DMS153 (cell line): ENCODE measurements at regions not wholly inside any gene's neighbourhood (a gene's known extent, or its start where the extent isn't known, plus 50 kb on each side); places are given as distances from the start of the nearest gene placed in this dataset.

Experiments
- DNase-seq: peaks from one replicate; lab custom pipeline; 2025; lab: John Stamatoyannopoulos, UW

DNA sequence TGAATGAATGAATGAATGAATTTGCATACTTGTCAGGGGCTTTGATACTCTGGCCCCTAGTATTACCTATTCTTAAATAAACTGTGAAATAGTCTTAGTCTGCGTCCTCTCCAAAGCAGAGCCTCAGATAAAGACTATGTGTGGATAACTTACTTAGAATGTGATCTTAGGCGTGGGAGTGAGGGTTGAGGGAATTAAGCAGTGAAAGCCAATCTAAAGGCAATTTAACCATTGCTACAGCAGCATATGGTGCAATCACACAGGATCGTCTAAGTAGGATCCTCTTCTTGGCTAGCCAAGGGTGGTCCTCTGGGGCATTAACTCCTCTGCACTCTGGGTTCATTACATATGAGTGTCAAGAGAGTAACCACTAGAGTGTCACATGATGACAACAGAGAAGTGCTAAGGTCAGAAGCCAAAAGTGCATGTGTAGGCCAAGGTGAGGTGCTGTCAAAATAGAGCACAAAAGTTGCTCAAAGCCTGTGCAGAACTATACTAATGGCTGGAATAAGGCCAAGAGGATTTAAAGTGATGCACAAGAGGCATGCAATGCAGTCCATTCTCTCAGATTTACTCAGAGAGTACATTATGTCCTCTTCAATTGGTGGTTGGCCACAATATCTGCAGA lies 274.4 kb upstream of the SEMA6A start:
- DNase-seq, result no peak

DNA sequence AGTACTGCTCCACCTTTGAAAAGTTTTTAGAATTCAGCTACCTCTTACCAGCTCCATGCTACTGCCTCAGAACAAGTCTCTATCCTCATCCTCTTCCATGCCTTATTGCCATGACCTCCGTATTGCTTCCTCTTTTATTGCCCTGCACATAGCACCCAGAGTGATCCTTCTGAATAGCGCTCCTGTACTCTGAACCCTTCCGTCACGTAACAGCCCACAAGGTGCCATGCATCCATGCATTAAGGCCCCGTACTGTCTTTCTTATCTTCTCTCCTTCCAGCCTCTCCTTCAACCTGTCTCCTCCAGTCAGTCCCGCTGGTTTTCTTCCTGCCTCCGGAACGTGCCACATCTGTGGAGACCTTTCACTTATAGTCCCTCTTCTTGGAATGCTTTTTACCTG lies 273.3 kb upstream of the SEMA6A start:
- DNase-seq, result no peak

DNA sequence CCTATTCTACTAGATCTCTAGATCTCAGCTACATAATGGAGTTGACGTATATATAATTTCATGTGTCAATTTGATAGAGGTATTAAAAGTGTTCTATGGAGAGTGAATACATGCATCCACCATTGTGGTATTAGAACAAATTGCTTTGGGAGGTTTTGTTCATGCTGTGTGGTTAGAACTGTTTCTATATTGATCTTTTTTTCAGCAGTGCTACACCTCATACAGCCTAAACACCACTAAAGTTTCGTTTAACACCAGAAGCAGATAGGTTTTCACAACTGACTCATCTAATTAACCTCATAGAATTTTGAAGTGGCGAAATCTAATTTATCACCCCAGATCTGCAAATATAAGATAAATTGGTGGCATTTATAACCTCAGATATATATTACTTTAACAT lies 269.4 kb upstream of the SEMA6A start:
- DNase-seq, result no peak

DNA sequence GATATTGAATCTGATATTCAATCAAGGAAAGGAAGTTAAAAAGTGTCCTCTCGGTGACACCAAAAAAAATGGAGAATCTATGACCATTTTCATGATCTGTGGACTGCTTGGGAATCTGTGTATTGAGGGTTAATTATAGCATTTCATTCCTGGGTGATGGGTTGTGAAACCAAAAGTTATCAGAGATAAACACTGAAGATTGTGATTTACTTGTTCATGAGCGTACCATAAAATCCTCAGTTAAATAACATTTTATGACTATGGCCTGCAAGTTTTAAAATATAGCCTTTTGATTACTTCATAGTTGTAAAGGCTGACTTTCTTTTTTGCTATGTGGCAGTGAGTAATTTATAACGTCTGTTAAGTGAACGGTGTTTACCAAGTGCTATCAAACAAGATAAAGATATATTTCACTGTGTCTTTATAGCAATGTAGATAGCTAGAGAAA lies 267.9 kb upstream of the SEMA6A start:
- no peak for DNase-seq

DNA sequence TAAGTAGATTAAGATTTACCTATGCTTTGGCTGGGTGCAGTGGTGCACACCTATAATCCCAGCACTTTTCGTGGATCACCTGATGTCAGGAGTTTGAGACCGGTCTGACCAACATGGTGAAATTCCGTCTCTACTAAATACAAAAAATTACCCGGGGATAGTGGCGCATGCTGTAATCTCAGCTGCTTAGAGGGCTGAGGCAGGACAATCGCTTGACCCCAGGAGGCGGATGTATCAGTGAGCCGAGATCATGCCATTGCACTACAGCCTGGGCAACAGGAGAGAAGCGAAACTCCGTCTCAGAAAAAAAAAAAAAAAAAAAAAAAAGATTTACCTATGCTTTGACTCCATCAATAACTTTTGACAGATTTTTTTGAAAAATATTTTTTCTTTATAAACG lies 267.1 kb upstream of the SEMA6A start:
- no peak for DNase-seq

DNA sequence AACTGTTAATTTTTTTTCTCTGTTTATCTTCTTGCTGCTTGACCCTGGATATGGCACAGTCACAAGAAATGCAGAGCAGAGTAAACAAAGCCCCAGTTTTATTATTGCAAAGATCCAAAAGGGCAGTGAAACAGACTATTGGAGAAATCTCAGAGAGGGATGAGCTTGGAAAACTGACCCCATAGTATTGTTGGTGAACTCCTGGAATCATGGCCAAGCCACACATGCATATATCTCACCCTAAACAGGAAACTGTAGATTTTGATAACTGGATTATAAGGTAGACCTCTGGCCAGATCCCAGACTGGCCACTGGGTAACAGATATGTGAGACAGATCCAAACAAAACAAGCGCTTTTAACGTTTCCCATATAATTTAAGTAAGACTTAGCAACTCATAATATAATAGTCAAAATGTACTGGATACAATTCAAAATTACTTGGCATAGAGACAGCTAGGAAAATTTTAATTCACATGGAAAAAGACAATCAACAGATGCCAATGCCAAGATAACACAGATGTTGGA lies 263.5 kb upstream of the SEMA6A start:
- DNase-seq, result no peak

DNA sequence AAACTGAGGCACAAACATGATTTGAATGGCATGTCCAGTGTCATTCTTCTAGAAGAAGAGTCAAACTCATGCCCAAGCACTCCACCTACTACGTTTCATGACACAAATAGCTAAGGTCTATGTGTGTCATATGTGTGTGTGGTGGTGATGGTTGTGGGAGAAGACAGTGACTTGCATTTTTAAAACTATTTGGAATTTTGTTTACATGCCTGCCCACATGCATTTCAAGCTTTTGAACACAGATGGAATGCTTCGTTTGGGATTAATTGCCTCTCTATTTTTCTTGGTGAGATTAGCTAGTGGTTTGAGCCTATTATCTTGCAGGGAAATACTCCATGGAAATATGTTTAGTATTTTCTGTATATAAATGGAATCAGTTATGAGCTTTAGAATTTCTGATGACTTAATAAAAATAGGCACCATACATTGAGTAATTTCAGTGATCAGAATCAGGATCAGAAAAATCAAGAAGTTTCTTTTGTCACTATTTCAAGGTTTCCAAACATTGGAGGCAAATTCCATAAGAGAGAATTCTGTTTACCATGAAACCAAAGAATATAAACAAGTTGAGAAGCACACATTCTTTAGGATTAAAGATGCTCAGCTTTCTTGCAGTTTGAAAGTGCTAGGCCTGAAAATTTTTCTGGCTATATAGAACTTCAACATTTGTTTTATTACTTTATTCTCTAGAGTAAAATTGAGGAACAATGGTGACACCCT lies 260.3 kb upstream of the SEMA6A start:
- no peak for DNase-seq

DNA sequence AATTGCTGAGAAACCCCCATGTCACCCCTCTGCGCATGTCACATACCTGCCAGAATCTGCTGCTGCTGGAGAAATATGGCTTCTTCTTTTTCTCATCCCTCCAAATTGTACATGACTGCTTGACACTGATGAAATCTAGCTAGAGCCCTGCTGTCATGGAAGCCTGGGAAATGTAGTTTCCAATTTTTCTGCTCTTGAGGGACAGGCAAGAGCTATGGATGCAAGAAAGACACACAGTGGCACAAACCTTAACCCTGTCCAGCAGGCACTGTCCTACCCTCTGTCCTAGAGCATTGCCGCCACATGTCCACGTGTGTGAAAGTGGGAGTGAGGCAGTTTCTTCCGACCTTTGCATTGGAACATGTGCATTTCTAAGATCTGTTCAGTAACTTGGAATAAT lies 255.5 kb upstream of the SEMA6A start:
- DNase-seq, result no peak

DNA sequence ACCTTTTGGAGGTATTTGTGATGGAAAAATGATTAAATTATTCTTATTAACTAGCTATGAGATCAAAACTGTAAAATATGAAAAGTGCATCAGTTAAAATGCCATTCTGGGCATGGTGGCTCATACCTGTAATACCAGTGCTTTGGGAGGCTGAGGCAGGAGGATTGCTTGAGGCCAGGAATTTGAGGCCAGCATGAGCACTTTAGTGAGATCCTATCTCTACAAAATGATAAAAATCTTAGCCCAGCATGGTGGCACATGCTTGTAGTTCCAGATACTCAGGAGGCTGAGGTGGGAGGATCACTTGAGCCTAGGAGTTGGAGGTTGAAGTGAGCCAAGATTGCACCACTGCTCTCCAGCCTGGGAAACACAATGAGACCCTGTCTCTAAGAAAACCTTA lies 252.5 kb upstream of the SEMA6A start:
- no peak for DNase-seq

DNA sequence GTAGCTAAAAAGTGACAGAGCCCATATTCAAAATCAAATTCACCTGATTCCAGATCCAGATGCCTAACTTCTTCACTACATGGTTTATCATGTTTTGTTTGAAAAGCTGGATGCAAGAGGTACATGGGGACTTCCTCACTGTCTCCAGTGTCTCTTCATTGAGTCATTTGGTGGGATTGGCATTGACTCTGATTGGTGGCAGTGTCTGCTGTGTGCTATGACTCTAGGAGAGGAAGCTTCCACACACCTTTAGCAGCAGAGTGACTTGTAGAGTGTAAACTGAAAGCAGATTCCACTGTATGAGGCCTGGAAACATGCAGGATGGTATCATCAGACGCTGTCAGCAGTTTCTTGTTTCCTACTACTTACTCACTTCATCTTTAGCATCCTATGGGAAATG lies 250.9 kb upstream of the SEMA6A start:
- DNase-seq, result no peak

DNA sequence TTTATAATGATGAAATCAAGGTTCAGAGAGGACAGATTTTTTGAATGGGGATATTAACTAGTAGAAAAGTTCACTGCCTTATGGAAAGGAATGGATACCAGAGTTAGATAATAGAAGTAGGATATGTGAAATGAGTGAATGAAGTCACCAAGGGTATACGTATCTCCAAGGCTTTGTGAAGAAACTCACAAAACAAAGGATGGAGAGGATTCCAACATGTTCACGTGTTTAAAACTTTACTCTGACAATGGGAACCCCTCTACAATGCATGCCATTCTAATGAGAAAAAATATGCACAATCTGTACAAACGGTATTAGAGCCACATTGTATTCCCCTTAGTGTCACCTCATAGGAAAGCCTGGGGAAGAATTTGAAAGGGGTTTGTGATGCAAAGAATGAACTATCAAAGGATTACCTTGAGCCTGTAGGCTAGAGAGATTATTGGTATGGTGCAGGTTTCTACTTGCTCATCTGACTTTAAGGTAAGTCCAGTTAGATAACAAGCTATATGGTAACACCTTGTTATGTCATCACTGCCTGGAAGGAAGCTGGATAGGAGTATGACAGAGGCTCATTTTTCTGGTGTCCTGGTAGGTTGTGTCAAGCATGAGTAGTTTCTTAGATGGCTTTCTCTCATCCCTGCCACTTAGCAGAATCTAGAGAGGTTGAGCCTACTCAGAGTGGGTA lies 250.3 kb upstream of the SEMA6A start:
- no peak for DNase-seq

DNA sequence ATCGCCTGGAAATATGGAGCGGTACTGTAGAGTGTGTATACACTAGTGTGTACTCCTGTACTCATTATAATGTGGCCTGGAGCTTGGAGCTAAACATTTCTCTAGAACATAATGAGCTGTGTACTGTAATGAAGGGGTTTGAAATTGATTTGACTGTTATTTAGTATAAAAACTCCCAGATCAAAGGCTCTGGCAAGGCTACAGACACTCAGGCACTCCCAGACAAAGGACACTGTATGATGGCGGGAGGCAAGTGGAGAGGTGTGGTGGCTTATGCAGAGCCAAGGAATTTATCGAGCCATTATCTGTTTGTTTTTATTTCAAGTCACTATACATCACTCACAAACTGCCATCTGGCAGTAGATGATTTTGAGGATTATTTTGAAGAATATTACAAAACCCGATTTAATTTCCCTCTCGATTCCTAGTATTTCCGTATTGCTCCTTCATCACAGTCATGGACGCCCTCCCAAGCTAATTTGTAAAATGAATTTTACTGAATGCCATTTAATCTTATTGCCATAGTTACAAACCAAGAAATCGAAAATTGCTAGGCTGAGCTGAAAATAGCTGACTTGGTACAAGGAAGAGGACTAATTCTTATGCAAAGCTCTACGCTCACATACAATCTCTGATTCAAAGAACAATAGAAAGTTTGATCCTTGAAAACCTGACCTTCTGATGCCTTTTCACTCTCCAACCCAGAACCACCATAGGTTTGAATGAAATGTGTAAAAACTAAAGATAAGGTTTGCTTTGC lies 240.2 kb upstream of the SEMA6A start:
- DNase-seq, result no peak

DNA sequence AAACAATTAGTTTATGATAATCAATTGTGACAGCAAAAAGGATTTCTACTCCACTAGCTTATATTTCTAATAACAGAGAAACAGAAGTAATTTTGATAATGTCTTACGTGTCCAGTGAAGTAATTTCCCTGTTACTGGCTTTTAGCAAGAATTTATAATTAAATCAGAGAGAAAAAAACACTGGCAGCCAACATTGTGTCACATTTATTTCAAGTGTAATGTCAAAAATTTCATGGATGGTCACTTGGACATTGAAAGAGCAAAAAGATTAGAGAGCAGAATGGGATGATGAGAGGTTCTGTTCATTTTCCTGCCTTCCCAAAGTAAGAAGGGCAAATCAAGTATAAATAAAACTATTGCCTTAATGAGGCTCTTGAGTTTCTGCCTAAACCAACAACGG lies 239.3 kb upstream of the SEMA6A start:
- no peak for DNase-seq

DNA sequence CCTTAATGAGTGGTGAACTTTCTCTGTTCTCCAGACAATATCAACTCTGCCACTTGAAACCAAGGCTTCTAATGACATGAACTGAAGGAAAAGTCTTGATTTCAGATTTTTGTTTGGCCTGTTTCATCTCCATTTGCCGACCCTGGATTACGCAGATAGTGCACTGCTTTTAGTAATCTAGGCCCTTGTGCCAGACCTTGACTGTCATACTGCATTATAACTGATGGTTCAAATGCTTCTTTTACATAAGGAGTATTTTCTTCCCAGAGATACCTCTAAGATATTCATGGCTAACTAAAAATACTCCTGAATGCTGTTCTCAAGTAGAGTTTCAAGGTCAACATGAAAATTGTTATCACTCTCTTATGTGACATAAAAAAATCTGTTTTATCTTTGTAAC lies 238.7 kb upstream of the SEMA6A start:
- no peak for DNase-seq

DNA sequence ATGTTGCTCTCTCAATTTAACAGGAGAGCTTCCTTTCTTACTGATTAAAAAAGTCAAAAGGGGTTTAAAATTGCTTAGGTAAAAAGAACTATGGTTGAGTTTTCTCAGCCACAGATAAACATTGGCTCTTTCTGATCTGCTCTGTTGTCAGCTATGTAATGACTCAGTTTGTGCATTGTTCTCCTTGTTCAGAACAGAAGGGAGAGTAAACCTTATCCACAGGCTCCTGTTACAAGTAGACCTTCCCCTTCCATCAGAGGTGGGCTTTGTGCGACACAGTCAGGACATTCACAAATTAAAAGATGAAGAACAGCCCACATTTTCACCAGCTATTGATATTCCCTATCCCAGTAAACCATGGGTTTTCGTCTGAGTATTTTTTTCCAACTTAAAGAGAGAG lies 236.3 kb upstream of the SEMA6A start:
- DNase-seq, result no peak

DNA sequence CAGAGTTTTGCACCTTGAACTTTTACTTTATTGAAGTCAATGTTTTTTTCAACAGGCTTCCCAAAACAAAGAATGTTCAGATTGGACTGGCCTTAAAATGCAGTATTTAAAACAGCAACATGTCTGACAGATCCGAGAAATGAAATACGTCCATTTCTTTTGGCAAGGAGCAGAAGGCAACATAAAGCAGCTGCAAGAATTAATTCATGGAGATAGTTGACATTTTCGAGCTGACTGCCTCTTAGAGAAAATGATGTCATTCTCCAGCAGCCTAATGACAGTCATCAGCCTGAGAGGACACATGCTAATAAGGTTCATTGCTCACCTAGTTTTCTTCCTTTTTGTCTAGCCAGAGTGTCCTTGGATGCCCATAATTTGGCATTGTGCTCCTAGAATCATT lies 232.2 kb upstream of the SEMA6A start:
- no peak for DNase-seq

DNA sequence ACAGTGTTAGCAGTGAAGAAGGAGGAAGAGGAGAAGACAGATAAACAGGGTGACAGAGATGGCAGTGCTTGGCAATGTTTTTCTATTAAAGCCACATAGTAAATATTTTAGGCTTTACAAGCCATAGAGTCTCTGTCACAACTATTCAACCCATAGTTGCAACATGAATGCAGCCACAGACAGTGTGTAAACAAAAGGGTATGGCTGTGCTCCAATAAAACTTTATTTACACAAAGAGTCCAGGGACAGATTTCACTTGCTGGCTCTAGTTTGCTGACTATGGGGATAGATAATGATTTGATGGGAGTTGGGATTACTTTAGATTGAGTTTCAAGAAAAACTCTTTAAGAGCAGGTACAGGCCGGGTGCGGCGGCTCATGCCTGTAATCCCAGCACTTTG lies 224.8 kb upstream of the SEMA6A start:
- DNase-seq, result no peak

DNA sequence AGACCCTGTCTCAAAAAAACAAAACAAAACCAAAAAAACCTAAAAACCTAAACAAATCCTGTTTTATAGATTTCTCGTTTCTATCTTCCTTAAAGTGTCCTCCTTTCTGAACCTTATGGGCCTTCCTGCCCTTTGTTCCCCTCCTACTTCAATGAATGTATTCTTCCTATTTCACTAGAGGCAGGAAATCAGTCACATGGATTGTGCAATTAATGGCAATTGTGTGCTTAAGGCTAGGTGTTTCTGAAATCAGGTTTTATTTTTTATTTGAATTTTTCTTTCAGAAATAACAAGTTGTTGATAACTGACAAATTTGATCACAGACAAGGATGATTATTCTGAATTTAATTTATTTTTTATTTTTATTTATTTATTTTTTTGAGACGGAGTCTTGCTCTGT lies 220.6 kb upstream of the SEMA6A start:
- no peak for DNase-seq

DNA sequence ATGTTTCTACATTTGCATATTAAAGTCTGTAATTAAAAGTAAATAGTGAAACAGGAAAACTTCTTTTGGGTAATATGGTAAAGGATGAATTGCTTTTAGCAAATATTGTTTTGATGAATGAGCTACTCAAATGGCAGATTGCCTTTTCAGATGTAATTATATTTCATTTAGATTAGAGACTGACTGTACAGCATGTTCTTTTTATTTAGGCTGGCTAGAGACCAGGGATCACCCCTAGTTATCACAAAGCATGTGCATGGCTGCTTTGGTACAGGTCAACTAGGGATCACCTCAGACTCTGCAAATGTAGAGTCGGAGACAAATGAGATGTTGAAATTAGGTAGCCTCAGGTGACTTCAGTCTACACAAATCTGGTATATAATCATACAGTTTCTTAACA lies 214.9 kb upstream of the SEMA6A start:
- DNase-seq, result no peak

DNA sequence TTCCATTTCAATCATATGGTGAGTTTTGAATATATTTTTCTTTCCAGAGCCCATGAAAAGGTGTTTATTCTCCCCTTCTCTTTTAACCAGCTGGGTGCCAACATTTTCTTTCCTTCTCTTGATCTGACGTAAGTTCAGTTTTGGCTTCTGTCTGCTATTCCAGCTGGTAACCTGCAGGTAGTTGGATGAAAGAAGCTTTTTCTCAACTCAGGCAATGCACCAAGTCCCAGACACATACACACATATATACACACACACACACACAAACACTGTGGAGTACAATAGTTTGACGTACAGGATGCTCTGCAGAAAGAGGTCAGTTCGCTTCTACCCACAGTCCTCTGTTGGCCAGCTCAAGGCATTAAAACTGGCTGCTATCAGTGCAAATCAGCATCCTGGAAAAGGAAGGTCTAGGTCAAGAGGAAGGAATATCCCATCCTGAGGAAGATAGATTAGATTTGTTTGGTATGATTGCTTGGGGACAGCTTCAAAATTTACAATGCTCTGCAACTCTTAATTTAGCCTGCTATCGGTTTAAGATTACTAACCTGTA lies 214.3 kb upstream of the SEMA6A start:
- DNase-seq, result no peak

DNA sequence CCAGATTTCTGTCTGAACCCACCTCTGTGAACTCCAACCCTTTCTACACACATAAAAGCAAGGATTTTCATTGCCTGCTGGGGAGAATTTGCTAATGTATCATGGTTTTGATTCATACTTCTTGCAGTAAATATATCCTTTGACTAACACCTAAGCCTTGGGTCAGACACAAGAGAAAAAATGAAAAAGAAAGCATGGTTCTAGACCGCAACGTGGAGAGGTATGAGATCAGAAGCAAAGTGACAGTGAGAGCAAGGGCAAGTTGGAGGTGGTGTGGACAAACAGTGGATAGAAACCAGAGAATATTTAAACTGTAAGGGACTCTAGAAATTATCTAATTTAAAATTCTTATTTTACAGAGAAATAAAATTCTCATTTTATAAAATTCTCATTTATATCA lies 212.9 kb upstream of the SEMA6A start:
- no peak for DNase-seq

DNA sequence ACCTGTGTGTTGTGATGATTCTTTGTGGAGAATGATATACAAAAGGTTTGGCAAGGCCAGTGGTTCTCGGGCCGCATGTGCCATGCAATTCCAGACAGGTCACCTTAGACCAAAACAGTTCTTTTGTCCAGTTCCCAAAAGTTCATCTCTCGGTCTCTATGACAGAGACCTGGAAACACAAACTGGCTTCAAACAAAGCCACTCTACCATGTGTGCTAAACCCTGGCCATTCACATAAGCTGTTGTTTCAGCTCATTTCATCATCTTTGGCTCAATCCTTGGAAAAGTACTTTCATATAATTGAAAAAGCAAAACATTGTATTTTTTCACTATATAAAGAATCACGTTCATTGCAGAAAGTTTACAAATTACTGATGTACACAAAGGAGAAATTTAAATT lies 210.5 kb upstream of the SEMA6A start:
- DNase-seq, result no peak
